ENCODE measurements at regions not wholly inside any gene's neighbourhood (a gene's known extent, or its start where the extent isn't known, plus 50 kb on each side); places are given as distances from the start of the nearest gene placed in this dataset.

GRCh38 chr5:160175438-160176218 lies 53.7 kb upstream of the FABP6 start:
- H3K4me3 ChIP-seq (ENCODE audit: low read depth, low read length), result peak overlapping the region; percentile 31
- DNase-seq (ENCODE audit: low read depth), result peak; percentile 26
- no peak for TF ChIP-seq CTCF (conservative IDR thresholded peaks at IDR 0.05; ENCODE audit: low read depth, low read length)

GRCh38 chr5:160174780-160175437 lies 54.4 kb upstream of the FABP6 start:
- no peak for TF ChIP-seq CTCF (conservative IDR thresholded peaks at IDR 0.05; ENCODE audit: low read depth, low read length)
- no peak for DNase-seq (ENCODE audit: low read depth)
- H3K4me3 ChIP-seq (ENCODE audit: low read depth, low read length), result no peak overlapping the region

- no peak for DNase-seq (ENCODE audit: low read depth)
- no peak overlapping the region for H3K4me3 ChIP-seq (ENCODE audit: low read depth, low read length)
- no peak for TF ChIP-seq CTCF (conservative IDR thresholded peaks at IDR 0.05; ENCODE audit: low read depth, low read length)
These were observed 55.0 kb upstream of the FABP6 start for GRCh38 chr5:160174290-160174689.

- no peak overlapping the region for H3K4me3 ChIP-seq (ENCODE audit: low read depth, low read length)
- no peak for DNase-seq (ENCODE audit: low read depth)
- TF ChIP-seq CTCF (conservative IDR thresholded peaks at IDR 0.05; ENCODE audit: low read depth, low read length), result no peak
These were observed 52.4 kb upstream of the PWWP2A start for GRCh38 chr5:160171666-160172065.

GRCh38 chr5:160169326-160169725 lies 50.1 kb upstream of the PWWP2A start:
- no peak for DNase-seq (ENCODE audit: low read depth)
- no peak overlapping the region for H3K4me3 ChIP-seq (ENCODE audit: low read depth, low read length)
- TF ChIP-seq CTCF (conservative IDR thresholded peaks at IDR 0.05; ENCODE audit: low read depth, low read length), result no peak

Data from epithelial cell of proximal tubule (primary cell).